Activated CD4-positive, alpha-beta memory T cell treated with anti-CD3 and anti-CD28 coated beads, Interleukin-2, amount 10 ng/mL, durations not matched to agents 7 days and 5 days (primary cell): ENCODE measurements at regions not wholly inside any gene's neighbourhood (a gene's known extent, or its start where the extent isn't known, plus 50 kb on each side); places are given as distances from the start of the nearest gene placed in this dataset.
A peak's percentile ranks its signal among the peaks of the same experiment; 100 is the strongest.

Source experiments
- CTCF ChIA-PET: fragments of 350-600 bp; sonication (Branson Sonifier 250); formaldehyde crosslinking; loops from one replicate; lab custom pipeline; 2021; ENCODE audit warnings: antibody characterized with exemption, inconsistent platforms; lab: Charles Lee
- POLR2A ChIA-PET: fragments of 350-600 bp; sonication (Branson Sonifier 250); formaldehyde crosslinking; loops from one replicate; lab custom pipeline; 2021; ENCODE audit warnings: antibody characterized with exemption; lab: Charles Lee
- DNase-seq: peaks from one replicate; pipeline ENCODE4 v3.0.0-alpha.2; 2020
- H3K27ac Mint-ChIP-seq: one replicate; pipeline ENCODE4 v1.8.0; 2021; ENCODE audit warnings: mild to moderate bottlenecking, mixed read lengths
- H3K27me3 Mint-ChIP-seq: one replicate; pipeline ENCODE4 v1.8.0; 2021; ENCODE audit warnings: mixed read lengths
- H3K36me3 Mint-ChIP-seq: one replicate; pipeline ENCODE4 v1.8.0; 2021; ENCODE audit warnings: low read depth, mixed read lengths
- H3K4me1 Mint-ChIP-seq: one replicate; pipeline ENCODE4 v1.8.0; 2021; ENCODE audit warnings: mixed read lengths
- H3K4me3 Mint-ChIP-seq: one replicate; pipeline ENCODE4 v1.8.0; 2021; ENCODE audit warnings: mild to moderate bottlenecking, mixed read lengths
- H3K9me3 Mint-ChIP-seq: one replicate; pipeline ENCODE4 v1.8.0; 2021; ENCODE audit warnings: mixed read lengths

- POLR2A ChIA-PET: no interaction called here
- Mint-ChIP-seq H3K36me3 (no peaks in the 10 kb centered on the region), H3K4me1 (peaks cover 5% of the 10 kb centered on the region), H3K4me3 (no peak overlapping the region), H3K27me3 (peaks cover 3% of the 10 kb centered on the region), H3K27ac (no peak overlapping the region), H3K9me3 (no peaks in the 10 kb centered on the region)
- no peak for DNase-seq
- CTCF ChIA-PET: no interaction called here
Measured at GRCh38 chr16:56073508-56073907, 117.8 kb upstream of the GNAO1 start.

- H3K4me3 Mint-ChIP-seq: no peak overlapping the region
- ChIA-PET CTCF (no interaction called here), POLR2A (no interaction called here)
- H3K27me3 Mint-ChIP-seq: peaks cover 3% of the 10 kb centered on the region
- peaks cover 11% of the 10 kb centered on the region for H3K4me1 Mint-ChIP-seq
- no peak overlapping the region for H3K27ac Mint-ChIP-seq
- H3K9me3 Mint-ChIP-seq: no peaks in the 10 kb centered on the region
- no peaks in the 10 kb centered on the region for H3K36me3 Mint-ChIP-seq
- DNase-seq: no peak
Measured at GRCh38 chr16:56072096-56072495, 119.2 kb upstream of the GNAO1 start.

- H3K4me1 Mint-ChIP-seq: peaks cover 11% of the 10 kb centered on the region
- no peak for DNase-seq
- ChIA-PET CTCF (no interaction called here), POLR2A (no interaction called here)
- no peak overlapping the region for H3K27ac Mint-ChIP-seq
- no peaks in the 10 kb centered on the region for H3K9me3 Mint-ChIP-seq
- H3K27me3 Mint-ChIP-seq: no peaks in the 10 kb centered on the region
- no peak overlapping the region for H3K4me3 Mint-ChIP-seq
- H3K36me3 Mint-ChIP-seq: no peaks in the 10 kb centered on the region
Measured at GRCh38 chr16:56068816-56069215, 122.5 kb upstream of the GNAO1 start.

- Mint-ChIP-seq H3K4me1 (peaks cover 11% of the 10 kb centered on the region), H3K9me3 (no peaks in the 10 kb centered on the region), H3K36me3 (no peaks in the 10 kb centered on the region), H3K27me3 (no peaks in the 10 kb centered on the region), H3K27ac (no peak overlapping the region), H3K4me3 (no peak overlapping the region)
- ChIA-PET POLR2A (no interaction called here), CTCF (interaction anchor here (1.4 kb wide), 1 partner anchor 250 kb away, joined by 3 read pairs; no protein-coding TSS in a partner anchor)
- no peak for DNase-seq
Measured at GRCh38 chr16:56068314-56068713, 123.0 kb upstream of the GNAO1 start.

- Mint-ChIP-seq H3K4me1 (peaks cover 11% of the 10 kb centered on the region), H3K4me3 (no peak overlapping the region), H3K36me3 (no peaks in the 10 kb centered on the region), H3K27me3 (no peaks in the 10 kb centered on the region), H3K27ac (no peak overlapping the region), H3K9me3 (no peaks in the 10 kb centered on the region)
- DNase-seq: no peak
- POLR2A ChIA-PET: interaction anchor here (1.6 kb wide), 1 partner anchor 20 kb away, joined by 3 read pairs; no protein-coding TSS in a partner anchor
- CTCF ChIA-PET: interaction anchor here (1.4 kb wide), 1 partner anchor 251 kb away, joined by 3 read pairs; no protein-coding TSS in a partner anchor
Measured at GRCh38 chr16:56067406-56067805, 123.9 kb upstream of the GNAO1 start.

- no peak overlapping the region for H3K4me3 Mint-ChIP-seq
- H3K9me3 Mint-ChIP-seq: no peaks in the 10 kb centered on the region
- CTCF ChIA-PET: no interaction called here
- H3K27ac Mint-ChIP-seq: no peak overlapping the region
- no peaks in the 10 kb centered on the region for H3K27me3 Mint-ChIP-seq
- H3K4me1 Mint-ChIP-seq: peaks cover 11% of the 10 kb centered on the region
- DNase-seq: no peak
- POLR2A ChIA-PET: interaction anchor here (1.6 kb wide), 1 partner anchor 21 kb away, joined by 3 read pairs; no protein-coding TSS in a partner anchor
- no peaks in the 10 kb centered on the region for H3K36me3 Mint-ChIP-seq
Measured at GRCh38 chr16:56066617-56067016, 124.7 kb upstream of the GNAO1 start.

- H3K27ac Mint-ChIP-seq: no peak overlapping the region
Measured at GRCh38 chr16:56063111-56063510, 128.2 kb upstream of the GNAO1 start.

GRCh38 chr16:56057151-56057550 is 134.1 kb upstream of the GNAO1 start:
- ChIA-PET POLR2A (no interaction called here), CTCF (no interaction called here)
- no peaks in the 10 kb centered on the region for H3K36me3 Mint-ChIP-seq
- H3K9me3 Mint-ChIP-seq: no peaks in the 10 kb centered on the region
- no peaks in the 10 kb centered on the region for H3K4me1 Mint-ChIP-seq
- no peak for DNase-seq
- H3K4me3 Mint-ChIP-seq: no peak overlapping the region
- H3K27ac Mint-ChIP-seq: no peak overlapping the region
- peaks cover 8% of the 10 kb centered on the region for H3K27me3 Mint-ChIP-seq

More at GRCh38 chr16:56063111-56063510, 128.2 kb upstream of the GNAO1 start:
- ChIA-PET CTCF (interaction anchor here (0.8 kb wide), 1 partner anchor 10 kb away, joined by 3 read pairs; no protein-coding TSS in a partner anchor), POLR2A (no interaction called here)
- DNase-seq: no peak
- H3K9me3 Mint-ChIP-seq: no peaks in the 10 kb centered on the region
- H3K27me3 Mint-ChIP-seq: no peaks in the 10 kb centered on the region
- H3K4me3 Mint-ChIP-seq: no peak overlapping the region
- peaks cover 2% of the 10 kb centered on the region for H3K4me1 Mint-ChIP-seq
- no peaks in the 10 kb centered on the region for H3K36me3 Mint-ChIP-seq

GRCh38 chr16:56050916-56051315 is 140.4 kb upstream of the GNAO1 start:
- Mint-ChIP-seq H3K27me3 (peaks cover 9% of the 10 kb centered on the region), H3K4me1 (no peaks in the 10 kb centered on the region), H3K4me3 (no peak overlapping the region), H3K27ac (no peak overlapping the region), H3K36me3 (no peaks in the 10 kb centered on the region), H3K9me3 (no peaks in the 10 kb centered on the region)
- ChIA-PET POLR2A (no interaction called here), CTCF (no interaction called here)
- no peak for DNase-seq

- no peak overlapping the region for H3K27ac Mint-ChIP-seq
- ChIA-PET POLR2A (no interaction called here), CTCF (interaction anchor here (0.9 kb wide), 1 partner anchor 8 kb away, joined by 3 read pairs; no protein-coding TSS in a partner anchor)
Measured at GRCh38 chr16:56048425-56049105, 142.7 kb upstream of the GNAO1 start.

GRCh38 chr16:56047307-56048234 is 143.7 kb upstream of the GNAO1 start:
- POLR2A ChIA-PET: no interaction called here
- CTCF ChIA-PET: no interaction called here
- Mint-ChIP-seq H3K36me3 (no peaks in the 10 kb centered on the region), H3K4me1 (no peaks in the 10 kb centered on the region), H3K4me3 (no peak overlapping the region), H3K9me3 (no peaks in the 10 kb centered on the region), H3K27me3 (peaks cover 4% of the 10 kb centered on the region), H3K27ac (no peak overlapping the region)
- no peak for DNase-seq

More at GRCh38 chr16:56048425-56049105, 142.7 kb upstream of the GNAO1 start:
- no peaks in the 10 kb centered on the region for H3K9me3 Mint-ChIP-seq
- no peaks in the 10 kb centered on the region for H3K36me3 Mint-ChIP-seq
- no peak for DNase-seq
- H3K4me1 Mint-ChIP-seq: no peaks in the 10 kb centered on the region
- H3K27me3 Mint-ChIP-seq: peaks cover 9% of the 10 kb centered on the region
- H3K4me3 Mint-ChIP-seq: no peak overlapping the region

GRCh38 chr16:56042416-56042815 is 148.9 kb upstream of the GNAO1 start:
- Mint-ChIP-seq H3K4me3 (no peak overlapping the region), H3K27ac (no peak overlapping the region), H3K9me3 (no peaks in the 10 kb centered on the region), H3K36me3 (no peaks in the 10 kb centered on the region), H3K27me3 (peaks cover 10% of the 10 kb centered on the region), H3K4me1 (no peaks in the 10 kb centered on the region)
- POLR2A ChIA-PET: no interaction called here
- CTCF ChIA-PET: interaction anchor here (1.2 to 1.3 kb wide), 2 partner anchors 72 to 276 kb away, joined by 3 to 4 read pairs; no protein-coding TSS in a partner anchor
- DNase-seq: no peak

GRCh38 chr16:56041556-56042140 is 149.6 kb upstream of the GNAO1 start:
- H3K4me3 Mint-ChIP-seq: no peak overlapping the region
- no peak overlapping the region for H3K27ac Mint-ChIP-seq
- CTCF ChIA-PET: interaction anchor here (1.3 kb wide), 1 partner anchor 277 kb away, joined by 4 read pairs; no protein-coding TSS in a partner anchor
- H3K9me3 Mint-ChIP-seq: no peaks in the 10 kb centered on the region
- H3K27me3 Mint-ChIP-seq: peaks cover 7% of the 10 kb centered on the region
- no peaks in the 10 kb centered on the region for H3K36me3 Mint-ChIP-seq
- peak; percentile 34 for DNase-seq
- no peaks in the 10 kb centered on the region for H3K4me1 Mint-ChIP-seq
- POLR2A ChIA-PET: no interaction called here
